GM21529 (cell line): ENCODE measurements at regions not wholly inside any gene's neighbourhood (a gene's known extent, or its start where the extent isn't known, plus 50 kb on each side); places are given as distances from the start of the nearest gene placed in this dataset.

Experiments
- ATAC-seq: cut with Tn5 transposase; IDR thresholded peaks from one replicate; pipeline ENCODE4 v1.9.1; 2021; ENCODE audit not compliant: unreplicated experiment

GRCh38 chr2:383888-384287 lies 96.0 kb upstream of the ALKAL2 start:
- no peak for ATAC-seq

- ATAC-seq, result no peak
Measured at GRCh38 chr2:383178-383577, 95.3 kb upstream of the ALKAL2 start.

- ATAC-seq, result no peak
Measured at GRCh38 chr2:382728-383022, 94.8 kb upstream of the ALKAL2 start.

GRCh38 chr2:381941-382727 lies 94.2 kb upstream of the ALKAL2 start:
- no peak for ATAC-seq

GRCh38 chr2:381181-381580 lies 93.3 kb upstream of the ALKAL2 start:
- ATAC-seq, result no peak

- ATAC-seq, result no peak
Measured at GRCh38 chr2:380772-381171, 92.9 kb upstream of the ALKAL2 start.

GRCh38 chr2:380221-380620 lies 92.3 kb upstream of the ALKAL2 start:
- no peak for ATAC-seq

- ATAC-seq, result no peak
Measured at GRCh38 chr2:379778-380177, 91.9 kb upstream of the ALKAL2 start.

GRCh38 chr2:378364-378763 lies 90.5 kb upstream of the ALKAL2 start:
- no peak for ATAC-seq

- no peak for ATAC-seq
Measured at GRCh38 chr2:377414-377813, 89.5 kb upstream of the ALKAL2 start.

GRCh38 chr2:375956-376307 lies 88.0 kb upstream of the ALKAL2 start:
- no peak for ATAC-seq

- ATAC-seq, result no peak
Measured at GRCh38 chr2:375270-375955, 87.5 kb upstream of the ALKAL2 start.

GRCh38 chr2:368386-368785 lies 80.5 kb upstream of the ALKAL2 start:
- ATAC-seq, result no peak

GRCh38 chr2:367246-367645 lies 79.4 kb upstream of the ALKAL2 start:
- ATAC-seq, result no peak

- ATAC-seq, result no peak
Measured at GRCh38 chr2:366706-367105, 78.8 kb upstream of the ALKAL2 start.

GRCh38 chr2:365367-366275 lies 77.7 kb upstream of the ALKAL2 start:
- ATAC-seq, result no peak

GRCh38 chr2:363824-364470 lies 76.1 kb upstream of the ALKAL2 start:
- no peak for ATAC-seq

- no peak for ATAC-seq
Measured at GRCh38 chr2:362924-363323, 75.0 kb upstream of the ALKAL2 start.

GRCh38 chr2:360124-360523 lies 72.2 kb upstream of the ALKAL2 start:
- ATAC-seq, result no peak

- ATAC-seq, result no peak
Measured at GRCh38 chr2:359047-359446, 71.2 kb upstream of the ALKAL2 start.

- ATAC-seq, result no peak
Measured at GRCh38 chr2:357811-358210, 69.9 kb upstream of the ALKAL2 start.
